B cell (primary cell): ENCODE measurements at regions not wholly inside any gene's neighbourhood (a gene's known extent, or its start where the extent isn't known, plus 50 kb on each side); places are given as distances from the start of the nearest gene placed in this dataset.

Source experiments
- ATAC-seq: fragments of 200-7000 bp; cut with Tn5 transposase; one replicate; pipeline ENCODE4 v1.10.0; 2021; ENCODE audit warnings: low read depth, mild to moderate bottlenecking, moderate number of reproducible peaks, moderate library complexity
- CTCF ChIA-PET: fragments of 350-600 bp; sonication (Branson Sonifier 250); formaldehyde crosslinking; loops from one replicate; lab custom pipeline; 2021; ENCODE audit warnings: antibody characterized with exemption, inconsistent platforms; lab: Charles Lee
- POLR2A ChIA-PET: fragments of 350-600 bp; sonication (Branson Sonifier 250); formaldehyde crosslinking; loops from one replicate; lab custom pipeline; 2021; ENCODE audit warnings: antibody characterized with exemption; lab: Charles Lee
- DNase-seq: peaks from one replicate; pipeline ENCODE4 v3.0.0; 2013
- H2AFZ ChIP-seq: 2 replicates; pipeline ENCODE4 v1.6.1; 2012; ENCODE audit warnings: mild to moderate bottlenecking, low read depth, low read length; ENCODE audit not compliant: insufficient read depth, poor library complexity, severe bottlenecking
- H3K27ac ChIP-seq, 2 donors: 1 replicate in 1 of 2; 2 replicates in 1 of 2; pipeline ENCODE4 v1.5.1; 2012 to 2013; ENCODE audit warnings: low read length in 2 of 2, mild to moderate bottlenecking in 2 of 2, moderate library complexity in 1 of 2
- H3K27me3 ChIP-seq, 4 experiments: fragments of 200-600 bp in 1 of 4; sonication (generic) in 1 of 4; replicated peaks in 1 of 4; 1 replicate in 2 of 4; 2 replicates in 2 of 4; pipeline versions ENCODE4 v1.6.1 to v1.7.0; 2013 to 2016; ENCODE audit warnings: low read length in 3 of 4, mild to moderate bottlenecking in 2 of 4, mixed read lengths in 1 of 4, moderate library complexity in 1 of 4; ENCODE audit not compliant: insufficient read depth in 4 of 4, control insufficient read depth in 3 of 4; ENCODE audit errors: control extremely low read depth in 1 of 4
- H3K36me3 ChIP-seq, 2 experiments: replicated peaks in 1 of 2; 1 replicate in 1 of 2; 2 replicates in 1 of 2; pipeline versions ENCODE4 v1.6.1 to v1.7.1; 2013; ENCODE audit warnings: low read length in 1 of 2; ENCODE audit not compliant: insufficient read depth in 2 of 2, control insufficient read depth in 1 of 2; ENCODE audit errors: control extremely low read depth in 1 of 2, extremely low read depth in 1 of 2
- H3K4me1 ChIP-seq, 2 donors: fragments of 200-600 bp in 1 of 2; sonication (generic) in 1 of 2; 1 replicate in 1 of 2; 2 replicates in 1 of 2; pipeline versions ENCODE4 v1.5.1 to v1.6.1; 2013 to 2017; ENCODE audit warnings: low read length in 2 of 2; ENCODE audit not compliant: control insufficient read depth in 2 of 2, insufficient read depth in 2 of 2
- H3K4me2 ChIP-seq: replicated peaks from 2 replicates; pipeline ENCODE3; 2012; ENCODE audit warnings: mild to moderate bottlenecking, low read depth, low read length; ENCODE audit not compliant: poor library complexity, severe bottlenecking
- H3K4me3 ChIP-seq, 5 experiments: fragments of 200-600 bp in 1 of 5; sonication (generic) in 1 of 5; 1 replicate in 3 of 5; 2 replicates in 2 of 5; pipeline versions ENCODE4 v1.5.1 to v1.7.0; 2011 to 2016; ENCODE audit warnings: low read length in 4 of 5, mild to moderate bottlenecking in 4 of 5, low read depth in 2 of 5, control low read depth in 1 of 5, moderate library complexity in 1 of 5; ENCODE audit not compliant: insufficient read depth in 1 of 5; ENCODE audit errors: control extremely low read depth in 1 of 5, extremely low read depth in 1 of 5
- H3K79me2 ChIP-seq: fragments of 200-600 bp; sonication (generic); one replicate; pipeline ENCODE4 v1.6.0; 2016; ENCODE audit warnings: low read length; ENCODE audit not compliant: control insufficient read depth, insufficient read depth
- H3K9ac ChIP-seq: fragments of 200-600 bp; sonication (generic); 2 replicates; pipeline ENCODE4 v1.6.1; 2017; ENCODE audit warnings: mild to moderate bottlenecking, low read length, moderate library complexity
- H3K9me3 ChIP-seq, 3 donors: one replicate each; pipeline versions ENCODE4 v1.6.1 to v1.7.1; 2013; ENCODE audit warnings: low read length in 2 of 3; ENCODE audit not compliant: control insufficient read depth in 2 of 3, insufficient read depth in 1 of 3; ENCODE audit errors: control extremely low read depth in 1 of 3
- H4K20me1 ChIP-seq: 2 replicates; pipeline ENCODE4 v1.6.0; 2012; ENCODE audit warnings: mild to moderate bottlenecking, low read length; ENCODE audit not compliant: insufficient read depth, control insufficient read depth, poor library complexity, severe bottlenecking
- H3K27ac Mint-ChIP-seq: one replicate; pipeline ENCODE4 v1.8.0; 2021; ENCODE audit warnings: mixed read lengths
- H3K27me3 Mint-ChIP-seq: one replicate; pipeline ENCODE4 v1.8.0; 2021; ENCODE audit warnings: mixed read lengths
- H3K4me1 Mint-ChIP-seq: one replicate; pipeline ENCODE4 v1.8.0; 2021; ENCODE audit warnings: mixed read lengths
- H3K4me3 Mint-ChIP-seq: one replicate; pipeline ENCODE4 v1.8.0; 2021; ENCODE audit warnings: mixed read lengths
- H3K9me3 Mint-ChIP-seq: one replicate; pipeline ENCODE4 v1.8.0; 2022; ENCODE audit warnings: mixed read lengths; ENCODE audit not compliant: insufficient read depth
- CTCF ChIP-seq: fragments of 200-600 bp; IDR thresholded peaks from one replicate; pipeline ENCODE4 v1.8.0; 2022; ENCODE audit warnings: antibody characterized with exemption, mild to moderate bottlenecking
- EZH2 ChIP-seq: IDR thresholded peaks from 2 replicates; pipeline ENCODE4 v1.6.1; 2012; ENCODE audit warnings: borderline replicate concordance, low read depth, mild to moderate bottlenecking, moderate library complexity, low read length; ENCODE audit not compliant: insufficient read depth, poor library complexity, severe bottlenecking
- WGBS: methylation state at CpG from one replicate; pipeline ENCODE4 v1.1.5; 2013; ENCODE audit warnings: missing lambda C conversion rate; ENCODE audit not compliant: insufficient coverage; 5-methylcytosine and 5-hydroxymethylcytosine counted together
- intact Hi-C: fragments of 100-400 bp; cut with micrococcal nuclease; formaldehyde crosslinking; loops from one replicate; pipeline ENCODE4 v1.10.0; 2022

GRCh38 chr3:194078045-194078821, 57.7 kb upstream of the HES1 start:
- H3K4me2 ChIP-seq, result no peak overlapping the region
- ChIA-PET POLR2A (no interaction called here), CTCF (interaction anchor here (0.8 to 2.2 kb wide), 4 partner anchors 26 to 109 kb away, joined by 3 to 5 read pairs (median 4); no protein-coding TSS in a partner anchor)
- Mint-ChIP-seq H3K4me1 (peaks cover 15% of the 10 kb centered on the region), H3K4me3 (no peak overlapping the region), H3K27me3 (peaks cover 8% of the 10 kb centered on the region), H3K9me3 (no peaks in the 10 kb centered on the region), H3K27ac (no peak overlapping the region)
- no peaks in the 10 kb centered on the region for H3K9me3 ChIP-seq
- H3K27ac ChIP-seq, result no peak overlapping the region
- DNase-seq, result no peak
- 93% methylated on average over 3 of the region's 8 CpGs for WGBS
- H3K4me1 ChIP-seq, result no peaks in the 10 kb centered on the region
- no peaks in the 10 kb centered on the region for H3K79me2 ChIP-seq
- no peak for TF ChIP-seq CTCF
- no peak for TF ChIP-seq EZH2
- no peak for ATAC-seq
- no peak overlapping the region for H3K4me3 ChIP-seq
- H2AFZ ChIP-seq, result no peak overlapping the region
- H3K9ac ChIP-seq, result no peak overlapping the region
- peaks cover 0 to 2% (median 0%) of the 10 kb centered on the region in 4 experiments for H3K27me3 ChIP-seq
- intact Hi-C loops, result no loop called here
- H4K20me1 ChIP-seq, result no peaks in the 10 kb centered on the region
- H3K36me3 ChIP-seq, result no peaks in the 10 kb centered on the region

GRCh38 chr3:194079702-194080172, 56.2 kb upstream of the HES1 start:
- H3K4me2 ChIP-seq, result no peak overlapping the region
- DNase-seq (no peak), ATAC-seq (no peak)
- intact Hi-C loops, result no loop called here
- H3K79me2 ChIP-seq, result no peaks in the 10 kb centered on the region
- no peak overlapping the region for H3K4me3 ChIP-seq
- no peaks in the 10 kb centered on the region for H4K20me1 ChIP-seq
- no peak overlapping the region for H2AFZ ChIP-seq
- ChIA-PET CTCF (no interaction called here), POLR2A (no interaction called here)
- no peak overlapping the region for H3K9ac ChIP-seq
- H3K36me3 ChIP-seq, result no peaks in the 10 kb centered on the region
- H3K4me1 ChIP-seq, result peaks cover 7% of the 10 kb centered on the region in 2 donors
- peaks cover 0 to 2% (median 0%) of the 10 kb centered on the region in 4 experiments for H3K27me3 ChIP-seq
- Mint-ChIP-seq H3K4me3 (no peak overlapping the region), H3K4me1 (peaks cover 19% of the 10 kb centered on the region), H3K27ac (no peak overlapping the region), H3K9me3 (no peaks in the 10 kb centered on the region), H3K27me3 (peaks cover 8% of the 10 kb centered on the region)
- WGBS, result 83% methylated on average over 6 of the region's 14 CpGs
- no peak overlapping the region for H3K27ac ChIP-seq
- TF ChIP-seq EZH2, result no peak
- TF ChIP-seq CTCF, result no peak
- H3K9me3 ChIP-seq, result no peaks in the 10 kb centered on the region
